CD4-positive, alpha-beta T cell treated with Interleukin-12 subunit alpha and Interleukin-12 subunit beta, for 1 hour (primary cell): ENCODE measurements at regions not wholly inside any gene's neighbourhood (a gene's known extent, or its start where the extent isn't known, plus 50 kb on each side); places are given as distances from the start of the nearest gene placed in this dataset.

Source experiments
- DNase-seq: peaks from one replicate; pipeline ENCODE4 v3.0.0-alpha.2; 2020

DNA sequence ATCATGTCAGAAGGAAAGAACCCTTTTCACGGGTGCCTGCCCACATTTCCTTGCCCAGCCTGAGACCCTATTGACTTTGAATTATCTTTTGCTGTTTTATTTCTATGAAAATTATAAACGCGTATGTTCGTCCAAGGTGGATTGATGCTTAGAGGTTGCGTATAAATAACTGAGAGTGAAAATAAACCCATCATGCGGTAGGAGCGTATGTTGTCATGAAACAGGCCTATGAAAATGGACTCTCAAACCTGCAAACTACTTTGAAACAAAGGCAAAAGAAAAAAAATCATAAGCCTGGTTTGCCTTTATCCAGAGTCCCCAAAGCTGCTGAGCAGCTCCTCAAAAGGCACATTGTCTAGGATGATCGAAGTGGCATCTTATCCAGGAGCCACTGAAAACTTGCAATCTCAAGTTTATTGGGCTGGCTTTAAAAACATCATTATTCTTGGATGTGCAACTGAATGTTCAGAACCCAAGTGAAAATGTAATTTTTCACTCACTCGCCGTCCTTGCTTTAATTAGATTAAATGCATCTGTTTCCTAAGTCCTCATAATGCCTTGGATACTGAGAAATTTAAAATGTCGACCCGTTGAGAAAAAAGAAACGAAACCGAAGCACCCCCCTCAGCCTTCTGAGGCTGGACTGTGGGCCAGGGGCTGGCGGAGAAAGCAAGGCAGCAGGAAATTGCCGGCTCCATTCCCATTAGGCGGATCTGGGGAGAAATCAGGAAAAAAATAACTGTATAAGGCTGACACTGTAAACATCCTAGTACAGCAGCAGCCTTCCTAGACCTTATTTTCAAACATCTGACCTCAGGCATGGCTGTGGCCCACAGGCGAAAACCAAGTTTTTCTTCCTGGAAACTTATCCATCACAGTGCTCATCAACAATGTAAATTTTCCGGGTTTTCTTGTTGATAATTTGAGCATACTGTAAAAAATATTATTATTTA lies 82.9 kb upstream of the PPARA start:
- no peak for DNase-seq

GRCh38 chr22:46068181-46068592 lies 82.1 kb upstream of the PPARA start:
- DNase-seq = no peak

DNA sequence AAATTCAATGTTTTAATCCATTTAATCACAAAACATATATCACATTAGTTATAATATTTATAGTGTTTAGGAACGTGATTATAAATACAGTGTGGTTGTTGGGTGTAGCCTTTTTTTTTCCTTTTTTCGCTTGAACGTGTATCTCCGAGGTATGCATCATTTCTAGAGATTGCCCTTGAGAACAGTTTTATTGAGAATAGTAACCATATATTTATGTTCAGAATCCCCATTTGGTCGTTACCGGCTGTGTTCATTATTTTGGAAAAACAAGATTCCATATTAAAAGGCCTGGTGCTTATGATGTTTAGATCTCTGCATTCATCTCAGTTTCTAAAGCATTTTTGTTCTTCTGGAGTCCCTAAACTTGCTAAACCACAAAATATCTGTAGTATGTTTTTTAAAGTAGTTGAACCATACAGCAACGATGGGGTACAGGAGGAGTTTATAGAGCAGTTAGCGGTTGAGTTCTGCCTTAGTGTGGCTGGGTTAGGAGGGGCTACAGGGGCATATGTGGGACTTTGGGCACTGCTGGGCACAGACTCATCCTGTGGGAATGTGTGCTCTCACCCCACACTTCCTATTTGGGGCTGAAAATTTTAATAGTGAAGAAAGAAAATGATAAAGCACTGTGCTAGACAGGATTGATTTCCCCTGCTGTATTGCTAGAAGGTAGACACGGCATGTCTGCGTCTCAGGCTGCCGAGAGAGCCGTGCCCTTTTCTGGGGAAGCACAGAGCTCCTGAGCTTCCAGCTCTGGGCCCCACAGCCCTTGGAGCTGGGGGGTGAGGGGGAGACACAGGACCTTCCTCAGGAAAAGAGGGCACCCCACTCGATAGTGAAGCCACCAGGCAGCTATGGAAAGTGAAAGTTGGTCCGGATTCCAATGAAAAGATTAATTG lies 81.5 kb upstream of the PPARA start:
- DNase-seq = no peak

DNA sequence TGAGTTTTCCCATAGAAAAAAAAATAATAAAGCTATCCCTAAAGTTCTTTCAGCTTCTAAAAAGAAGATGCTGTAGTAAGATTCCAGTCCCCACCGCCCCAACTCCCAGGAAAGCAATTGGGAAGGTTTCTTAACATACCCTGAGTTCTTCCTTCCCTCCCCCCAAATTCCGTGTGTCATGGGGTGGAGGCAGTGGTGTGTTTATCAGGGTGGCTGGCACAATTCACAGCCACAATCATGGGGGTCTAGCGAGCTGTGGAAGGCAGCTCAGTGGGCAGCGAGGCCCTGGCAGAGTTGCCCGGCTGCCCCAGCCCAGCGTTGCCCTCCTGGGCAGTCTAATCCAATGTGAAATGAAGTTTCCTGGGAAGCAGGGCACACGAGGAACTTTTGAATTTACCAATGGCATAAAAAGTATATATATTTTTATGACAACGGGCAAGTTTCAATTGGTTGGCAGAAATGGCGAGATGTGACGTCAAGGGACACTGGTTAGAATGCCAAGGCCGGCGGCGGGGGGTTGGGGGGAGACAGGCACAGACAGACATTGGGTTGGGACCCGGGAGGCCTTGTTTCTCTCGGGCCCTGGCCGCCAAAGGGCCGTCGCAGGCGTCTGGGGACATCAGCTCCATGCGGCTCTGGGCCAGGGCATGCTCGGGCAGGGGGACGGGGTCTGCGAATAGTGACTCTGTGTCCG lies 80.7 kb upstream of the PPARA start:
- peak; percentile 58 for DNase-seq

DNA sequence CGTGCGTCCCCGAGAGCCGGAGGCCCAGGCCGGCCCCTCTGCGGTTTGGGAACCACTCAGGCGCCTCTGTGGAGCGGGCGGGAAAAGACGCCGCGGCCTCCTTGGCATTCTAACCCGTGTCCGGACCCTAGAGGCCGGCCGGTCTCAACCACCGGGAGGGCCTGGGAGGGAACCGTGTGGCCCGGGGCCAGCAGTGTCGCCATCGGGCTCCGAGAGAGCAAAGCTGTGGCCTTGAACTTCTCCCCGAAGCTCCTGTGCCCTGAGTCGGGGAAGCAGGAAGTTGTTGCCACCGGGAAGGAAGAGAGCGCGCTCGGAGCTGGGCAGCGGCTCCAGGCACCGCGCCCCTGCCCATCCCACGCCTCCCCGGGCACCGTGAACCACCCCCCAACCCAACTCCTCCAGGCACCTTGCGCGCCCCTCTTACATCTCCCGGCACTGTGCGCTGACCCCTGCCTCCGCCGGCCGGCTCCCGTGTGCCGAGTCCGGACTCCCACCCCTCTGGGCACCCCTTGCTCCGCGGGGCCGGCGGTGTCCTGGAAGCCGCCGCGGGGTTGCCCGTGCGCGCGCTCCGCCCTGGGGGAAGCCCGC lies 80.0 kb upstream of the PPARA start:
- DNase-seq = peak; percentile 23

- peak; percentile 59 for DNase-seq
Measured at GRCh38 chr22:46070803-46071450, 79.4 kb upstream of the PPARA start.

GRCh38 chr22:46071451-46072109 lies 78.7 kb upstream of the PPARA start:
- peak; percentile 63 for DNase-seq

DNA sequence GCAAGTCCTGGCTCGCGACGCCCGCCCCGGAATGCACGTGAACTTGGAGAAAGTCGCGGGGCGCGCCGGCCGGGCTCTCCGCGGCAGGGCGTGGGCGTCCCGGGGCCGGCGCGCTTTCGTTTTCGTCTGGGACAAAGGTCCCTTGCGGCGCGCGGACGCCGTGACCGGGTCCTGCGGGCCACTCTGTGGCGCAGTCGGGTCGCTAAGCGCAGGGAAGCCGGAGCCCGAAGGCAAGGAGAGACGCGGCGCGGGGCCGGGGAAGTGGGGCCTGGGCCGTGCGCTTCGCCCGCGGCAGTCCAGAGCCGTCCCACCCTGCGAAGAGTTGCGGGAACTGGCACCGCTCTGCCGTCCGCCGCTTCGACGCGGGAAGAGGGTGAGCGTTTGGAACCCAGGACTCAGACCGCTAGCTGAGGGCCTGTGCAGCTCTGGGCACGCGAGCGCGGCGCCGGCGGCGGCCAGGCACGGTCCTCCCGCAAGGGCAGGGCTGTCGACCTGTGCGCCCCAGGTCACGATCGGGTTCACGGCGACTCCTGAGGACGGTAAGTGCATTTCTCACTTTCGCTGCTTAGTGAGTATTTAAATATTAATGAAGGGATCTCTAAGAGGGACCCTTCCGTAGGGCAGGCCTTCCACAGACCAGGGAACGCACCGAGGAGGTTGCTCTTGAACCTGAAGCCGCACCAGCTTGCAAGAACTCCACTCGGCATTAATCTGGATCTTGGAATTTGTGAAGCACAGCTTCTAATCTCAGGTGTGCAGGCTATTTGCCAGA lies 78.0 kb upstream of the PPARA start:
- DNase-seq = peak; percentile 35

GRCh38 chr22:46072981-46073682 lies 77.2 kb upstream of the PPARA start:
- no peak for DNase-seq

DNA sequence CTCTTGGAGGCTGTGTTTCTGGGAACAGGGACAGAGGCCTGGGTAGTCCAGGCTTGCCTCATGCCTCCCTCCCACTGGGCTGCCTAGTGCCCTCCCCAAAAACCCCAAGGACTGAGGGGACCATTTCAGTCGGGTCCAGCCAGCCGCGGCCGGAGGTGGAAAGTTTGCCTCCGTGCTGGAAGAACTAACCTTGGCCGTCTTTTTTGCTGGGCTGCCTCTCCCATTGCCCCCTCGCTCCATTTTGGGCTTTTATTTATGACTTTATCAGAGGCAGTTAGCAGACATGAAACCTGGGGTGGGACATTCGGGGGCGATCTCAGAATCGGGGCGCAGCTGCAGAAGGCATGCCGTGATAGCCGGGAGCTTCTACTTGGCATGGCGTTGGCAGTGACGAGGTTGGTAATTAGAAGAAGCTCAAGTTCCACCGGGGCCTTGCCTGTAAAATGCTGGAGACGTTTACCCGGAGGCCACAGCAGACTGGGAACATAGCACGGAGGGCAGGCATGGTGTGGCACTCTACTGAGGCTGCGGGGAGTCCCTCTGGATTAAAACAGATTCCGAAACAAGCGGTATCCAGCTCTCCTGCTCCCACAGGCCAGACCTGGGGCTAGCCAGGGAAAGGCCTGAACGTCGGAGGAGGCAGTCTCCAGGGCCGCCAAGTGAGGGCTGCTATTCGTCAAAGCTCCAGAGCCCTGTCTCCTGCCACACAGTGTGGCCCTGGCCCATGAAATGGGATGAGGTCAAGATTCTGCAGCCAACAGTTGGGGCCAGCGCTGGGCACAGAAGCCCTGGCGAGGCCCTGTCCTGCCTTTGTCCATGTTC lies 76.4 kb upstream of the PPARA start:
- DNase-seq = no peak

DNA sequence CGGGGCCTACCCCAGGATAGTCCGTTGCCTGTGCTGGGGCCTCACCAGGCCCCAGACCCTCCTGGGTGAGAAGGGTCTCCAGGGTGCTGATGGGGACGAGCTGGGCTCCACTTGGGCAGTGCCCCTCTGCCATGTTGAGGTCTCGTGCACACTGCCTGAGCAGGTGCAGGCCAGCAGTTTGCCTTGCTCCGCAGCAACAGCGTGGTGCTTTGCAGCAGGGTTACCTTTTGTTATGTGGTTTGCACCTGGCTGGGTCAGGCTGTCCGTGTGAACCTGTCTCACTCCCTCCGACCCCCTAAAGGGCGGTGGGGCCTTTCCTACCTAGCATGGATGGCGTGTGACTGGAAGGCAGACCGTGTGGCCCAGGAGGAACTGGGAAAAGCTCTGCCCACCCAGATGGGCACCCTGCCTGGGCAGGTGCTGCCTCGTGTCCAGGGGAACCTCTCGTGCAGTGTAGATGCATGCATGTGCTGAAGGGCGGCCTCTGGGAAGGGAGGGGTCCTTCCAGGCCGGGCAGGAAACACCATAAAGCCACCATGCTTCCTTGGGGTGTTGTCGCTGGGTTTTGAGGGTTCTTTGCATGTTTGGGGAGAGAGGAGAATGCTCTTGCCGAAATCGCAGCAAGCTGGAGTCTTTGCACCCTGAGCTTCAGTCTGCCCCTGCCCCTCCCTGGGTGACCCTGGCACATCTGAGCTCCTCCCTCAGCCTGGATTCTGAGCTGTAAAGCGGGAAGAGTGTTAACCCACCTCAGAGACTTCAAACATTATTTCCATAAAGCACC lies 75.4 kb upstream of the PPARA start:
- no peak for DNase-seq

DNA sequence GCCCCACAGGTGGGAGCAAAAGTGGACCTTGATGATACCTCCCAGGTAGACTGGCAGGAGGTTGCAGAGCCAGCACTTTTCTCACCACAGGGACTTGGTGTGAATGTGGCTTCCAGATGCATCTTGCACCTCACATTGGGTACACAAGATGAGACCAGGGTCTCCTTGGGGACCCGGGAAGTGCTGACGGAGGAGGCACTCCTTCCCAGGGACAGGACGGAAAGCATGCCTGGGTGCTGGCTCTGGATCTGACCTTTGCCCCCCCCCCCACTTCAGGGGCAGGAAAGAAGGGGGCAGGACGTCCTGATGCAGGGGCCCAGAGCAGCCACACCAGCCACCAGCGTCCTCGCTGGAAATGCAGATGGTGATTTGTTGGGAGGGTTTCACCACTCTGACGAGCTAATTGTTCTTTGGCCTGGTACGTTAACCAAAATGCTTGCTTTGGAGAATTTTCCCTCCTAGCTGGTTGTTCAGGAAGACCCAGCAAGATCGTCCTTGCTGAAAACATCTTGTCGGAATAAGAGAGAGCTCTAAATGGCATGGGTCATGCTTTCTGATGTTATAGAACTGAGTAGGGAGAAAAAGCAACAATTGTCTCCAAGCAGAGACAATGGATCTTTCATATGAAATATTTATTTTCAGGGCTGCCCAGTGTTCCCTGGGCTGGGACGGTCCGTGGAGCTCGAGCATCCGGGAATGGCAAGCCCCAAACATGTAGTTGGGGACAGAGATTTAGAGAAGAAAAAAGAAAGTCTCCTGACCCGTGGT lies 74.4 kb upstream of the PPARA start:
- DNase-seq = no peak

DNA sequence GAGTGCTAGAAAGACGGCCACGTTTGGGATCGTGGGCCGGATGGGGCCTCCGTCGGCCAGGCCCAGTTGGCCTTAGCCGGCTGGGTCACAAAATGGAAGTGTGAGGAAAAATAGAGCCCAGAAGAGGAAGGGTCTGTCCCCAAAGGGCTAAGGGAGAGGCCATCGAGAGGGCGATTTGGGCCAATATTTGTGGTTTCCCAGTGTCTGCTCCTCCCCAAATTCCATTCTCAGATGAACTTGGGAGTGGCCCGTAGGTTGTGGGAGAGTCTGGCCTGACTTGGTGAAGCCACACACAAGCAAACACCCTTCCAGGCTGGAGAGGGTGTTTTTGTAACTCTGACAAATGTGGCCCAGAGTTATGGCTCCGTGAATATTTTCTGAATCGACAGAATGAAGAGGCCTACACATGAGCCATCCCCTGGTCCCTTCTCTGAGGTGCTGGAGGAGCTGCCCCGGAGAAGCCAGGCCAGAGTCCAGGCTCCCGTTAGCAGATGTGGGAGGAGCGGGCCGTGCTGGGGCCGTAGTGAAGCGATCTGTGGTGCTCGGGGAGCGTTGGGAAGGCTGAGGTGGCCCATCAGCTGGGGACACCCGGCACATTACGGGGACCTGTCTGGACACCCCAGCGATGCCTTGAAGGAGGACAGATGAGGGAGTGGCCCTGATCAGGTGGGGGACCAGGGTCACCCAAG lies 73.5 kb upstream of the PPARA start:
- no peak for DNase-seq

GRCh38 chr22:46077669-46078099 lies 72.6 kb upstream of the PPARA start:
- no peak for DNase-seq

DNA sequence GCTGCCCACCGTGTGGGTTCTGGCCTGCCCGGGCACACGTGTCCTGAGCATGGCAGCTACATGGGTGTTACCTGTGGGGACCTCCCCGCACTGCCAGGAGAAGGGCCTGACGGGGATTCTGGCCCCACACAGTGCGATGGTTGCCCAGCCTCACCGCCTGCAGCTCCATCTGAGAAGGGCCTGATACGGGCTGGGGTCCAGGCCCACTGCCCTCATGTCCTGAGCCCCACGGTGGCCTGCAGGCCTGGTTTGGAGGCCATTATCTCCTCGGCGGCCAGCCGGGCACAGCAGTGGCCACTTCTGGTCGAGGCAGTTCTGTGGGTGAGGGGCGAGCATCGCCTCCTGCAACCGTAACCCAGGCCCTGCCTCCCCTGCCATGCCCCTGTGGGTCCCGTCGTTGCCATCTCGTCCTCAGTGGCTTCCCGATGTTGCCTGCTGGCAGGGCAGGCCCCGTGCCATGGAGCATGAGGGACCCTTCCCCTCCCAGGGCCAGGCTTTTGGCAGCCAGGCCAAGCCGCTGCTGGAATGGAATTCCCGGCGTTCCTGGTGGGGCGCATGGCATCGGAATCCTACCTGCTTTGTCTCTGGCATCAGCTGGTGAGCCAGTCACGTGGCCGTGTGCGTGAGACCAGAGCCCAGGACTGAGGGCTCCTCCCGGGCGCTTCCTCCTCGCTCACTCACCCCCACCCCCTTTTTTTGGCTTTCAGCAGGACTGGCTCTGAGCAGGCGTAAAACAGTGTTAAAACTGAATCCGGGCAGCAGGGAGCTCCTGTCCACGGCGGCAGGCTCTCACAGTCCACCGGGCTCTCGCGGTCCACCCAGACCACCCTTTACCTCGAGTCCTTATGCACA lies 71.9 kb upstream of the PPARA start:
- DNase-seq = no peak
